Fibroblast of lung (primary cell): ENCODE measurements at regions not wholly inside any gene's neighbourhood (a gene's known extent, or its start where the extent isn't known, plus 50 kb on each side); places are given as distances from the start of the nearest gene placed in this dataset.
A peak's percentile ranks its signal among the peaks of the same experiment; 100 is the strongest.
"Not testable (repeated sequence)": the region's sequence is repeated elsewhere in the genome, so short reads cannot be mapped to it uniquely, and the experiment has no call there.

Experiments used
- DNase-seq, 2 donors: peaks; one replicate each; pipeline versions ENCODE4 v3.0.0 to v3.0.0-alpha.2; 2010; ENCODE audit warnings: low read depth in 2 of 2
- H2AFZ ChIP-seq: 2 replicates; pipeline ENCODE4 v1.5.1; 2012; ENCODE audit warnings: low read length, control low read depth, inconsistent platforms
- H3K27ac ChIP-seq: 2 replicates; pipeline ENCODE4 v1.5.1; 2011; ENCODE audit warnings: low read length, control low read depth; ENCODE audit not compliant: insufficient read depth
- H3K27me3 ChIP-seq: 2 replicates; pipeline ENCODE4 v1.5.1; 2011; ENCODE audit warnings: mild to moderate bottlenecking, low read length; ENCODE audit not compliant: control insufficient read depth, insufficient read depth
- H3K36me3 ChIP-seq: 2 replicates; pipeline ENCODE4 v1.5.1; 2011; ENCODE audit warnings: low read length; ENCODE audit not compliant: control insufficient read depth, insufficient read depth
- H3K4me1 ChIP-seq: 2 replicates; pipeline ENCODE4 v1.5.1; 2011; ENCODE audit warnings: low read length; ENCODE audit not compliant: control insufficient read depth, insufficient read depth; ENCODE audit errors: extremely low read depth
- H3K4me2 ChIP-seq: 2 replicates; pipeline ENCODE4 v1.5.1; 2011; ENCODE audit warnings: low read length, control low read depth; ENCODE audit not compliant: insufficient read depth; ENCODE audit errors: extremely low read depth
- H3K4me3 ChIP-seq, 4 experiments: fragments of 200-600 bp in 1 of 4; sonication (generic) in 1 of 4; replicated peaks in 1 of 4; 2 replicates each; pipeline ENCODE4 v1.5.1; 2011 to 2016; ENCODE audit warnings: low read length in 4 of 4, low read depth in 3 of 4, mild to moderate bottlenecking in 3 of 4, control low read depth in 2 of 4, inconsistent platforms in 1 of 4, mixed read lengths in 1 of 4; ENCODE audit not compliant: insufficient read depth in 1 of 4; ENCODE audit errors: control extremely low read depth in 1 of 4
- H3K79me2 ChIP-seq: 2 replicates; pipeline ENCODE4 v1.5.1; 2012; ENCODE audit warnings: mild to moderate bottlenecking, low read length, inconsistent platforms; ENCODE audit not compliant: control insufficient read depth, insufficient read depth
- H3K9ac ChIP-seq: 2 replicates; pipeline ENCODE4 v1.5.1; 2011; ENCODE audit warnings: mild to moderate bottlenecking, low read length, control low read depth; ENCODE audit not compliant: insufficient read depth
- H3K9me3 ChIP-seq: 2 replicates; pipeline ENCODE4 v1.5.1; 2012; ENCODE audit warnings: low read depth, low read length; ENCODE audit not compliant: control insufficient read depth, insufficient read depth
- H4K20me1 ChIP-seq: 2 replicates; pipeline ENCODE4 v1.5.1; 2011; ENCODE audit warnings: low read length; ENCODE audit not compliant: control insufficient read depth, insufficient read depth; ENCODE audit errors: extremely low read depth
- CTCF ChIP-seq, 2 donors: IDR thresholded peaks in 1 of 2; conservative IDR thresholded peaks in 1 of 2; 1 replicate in 1 of 2; 2 replicates in 1 of 2; pipeline ENCODE4 v1.5.1; 2011 to 2012; ENCODE audit warnings: low read length in 2 of 2, control low read depth in 1 of 2, inconsistent platforms in 1 of 2, low read depth in 1 of 2, mild to moderate bottlenecking in 1 of 2
- EZH2 ChIP-seq: IDR thresholded peaks from 2 replicates; pipeline ENCODE4 v1.5.1; 2012; ENCODE audit warnings: low read length, control low read depth, mild to moderate bottlenecking; ENCODE audit errors: missing control alignments

- no peak overlapping the region for H3K4me2 ChIP-seq
- no peak overlapping the region for H2AFZ ChIP-seq
- no peaks in the 10 kb centered on the region for H4K20me1 ChIP-seq
- H3K79me2 ChIP-seq, result no peaks in the 10 kb centered on the region
- no peaks in the 10 kb centered on the region for H3K27me3 ChIP-seq
- TF ChIP-seq EZH2 (no peak), CTCF (conservative IDR thresholded peaks at IDR 0.05 in 1 of 2, IDR thresholded peaks at IDR 0.05 in 1 of 2; ENCODE audit: low read depth in 1 of 2, low read length in 2 of 2) (no peak)
- H3K9me3 ChIP-seq, result no peaks in the 10 kb centered on the region
- H3K4me3 ChIP-seq, result no peak overlapping the region
- H3K9ac ChIP-seq, result no peak overlapping the region
- peak in 1 of 2 donors; percentile 18 for DNase-seq
- no peaks in the 10 kb centered on the region for H3K4me1 ChIP-seq
- H3K36me3 ChIP-seq, result no peaks in the 10 kb centered on the region
- H3K27ac ChIP-seq, result no peak overlapping the region
These were observed 152.7 kb upstream of the ACTBL2 start for GRCh38 chr5:57635146-57635777.

GRCh38 chr5:57632937-57633336 lies 150.3 kb upstream of the ACTBL2 start:
- Histone ChIP-seq H3K27me3 (no peaks in the 10 kb centered on the region), H3K4me1 (no peaks in the 10 kb centered on the region), H2AFZ (no peak overlapping the region), H3K9me3 (no peaks in the 10 kb centered on the region), H4K20me1 (no peaks in the 10 kb centered on the region), H3K36me3 (no peaks in the 10 kb centered on the region), H3K79me2 (no peaks in the 10 kb centered on the region), H3K9ac (no peak overlapping the region), H3K4me3 (no peak overlapping the region), H3K4me2 (no peak overlapping the region), H3K27ac (no peak overlapping the region)
- no peak for TF ChIP-seq CTCF (conservative IDR thresholded peaks at IDR 0.05 in 1 of 2, IDR thresholded peaks at IDR 0.05 in 1 of 2; ENCODE audit: low read depth in 1 of 2, low read length in 2 of 2)
- no peak for DNase-seq

GRCh38 chr5:57631139-57631538 lies 148.5 kb upstream of the ACTBL2 start:
- H3K27ac ChIP-seq, H3K4me2 ChIP-seq, H3K79me2 ChIP-seq, H3K9ac ChIP-seq, H2AFZ ChIP-seq, H3K4me1 ChIP-seq, DNase-seq, H3K36me3 ChIP-seq, H3K27me3 ChIP-seq, H4K20me1 ChIP-seq, H3K9me3 ChIP-seq, H3K4me3 ChIP-seq: not testable (repeated sequence)
